GM20000 (cell line): ENCODE measurements at regions not wholly inside any gene's neighbourhood (a gene's known extent, or its start where the extent isn't known, plus 50 kb on each side); places are given as distances from the start of the nearest gene placed in this dataset.
"Not testable (repeated sequence)": the region's sequence is repeated elsewhere in the genome, so short reads cannot be mapped to it uniquely, and the experiment has no call there.

Experiments used
- DNase-seq: peaks from one replicate; pipeline ENCODE4 v3.0.0; 2012; ENCODE audit warnings: low spot score
- CTCF ChIP-seq: IDR thresholded peaks from 2 replicates; pipeline ENCODE4 v1.5.1; 2012; ENCODE audit warnings: mild to moderate bottlenecking, control low read depth; ENCODE audit errors: extremely low read depth, missing control alignments

- DNase-seq: no peak
- no peak for TF ChIP-seq CTCF
Observed at GRCh38 chr14:83709116-83709515, 1820.8 kb upstream of the FLRT2 start.

GRCh38 chr14:83711046-83711445 lies 1818.9 kb upstream of the FLRT2 start:
- no peak for TF ChIP-seq CTCF
- no peak for DNase-seq

GRCh38 chr14:83712418-83713129 lies 1817.4 kb upstream of the FLRT2 start:
- no peak for DNase-seq
- TF ChIP-seq CTCF: no peak

GRCh38 chr14:83713732-83714131 lies 1816.2 kb upstream of the FLRT2 start:
- no peak for TF ChIP-seq CTCF
- DNase-seq: no peak

GRCh38 chr14:83714151-83714550 lies 1815.8 kb upstream of the FLRT2 start:
- no peak for DNase-seq
- TF ChIP-seq CTCF: no peak

- DNase-seq: not testable (repeated sequence)
Observed at GRCh38 chr14:83719435-83719834, 1810.5 kb upstream of the FLRT2 start.

- DNase-seq: no peak
- no peak for TF ChIP-seq CTCF
Observed at GRCh38 chr14:83733670-83734069, 1796.3 kb upstream of the FLRT2 start.

- TF ChIP-seq CTCF: no peak
- DNase-seq: no peak
Observed at GRCh38 chr14:83734431-83734830, 1795.5 kb upstream of the FLRT2 start.
